ENCODE measurements at regions not wholly inside any gene's neighbourhood (a gene's known extent, or its start where the extent isn't known, plus 50 kb on each side); places are given as distances from the start of the nearest gene placed in this dataset.

- DNase-seq (ENCODE audit: low spot score), result no peak
Observed at GRCh38 chr22:47344414-47344813, 582.0 kb downstream of the TBC1D22A start.

- no peak for DNase-seq (ENCODE audit: low spot score)
Observed at GRCh38 chr22:47343611-47344010, 581.2 kb downstream of the TBC1D22A start.

- DNase-seq (ENCODE audit: low spot score), result no peak
Observed at GRCh38 chr22:47342446-47342845, 580.0 kb downstream of the TBC1D22A start.

- no peak for DNase-seq (ENCODE audit: low spot score)
Observed at GRCh38 chr22:47341464-47341863, 579.0 kb downstream of the TBC1D22A start.

GRCh38 chr22:47340851-47341436, 578.5 kb downstream of the TBC1D22A start:
- DNase-seq (ENCODE audit: low spot score), result peak; percentile 39

- peak; percentile 87 for DNase-seq (ENCODE audit: low spot score)
Observed at GRCh38 chr22:47337161-47337621, 574.7 kb downstream of the TBC1D22A start.

GRCh38 chr22:47335958-47336357, 573.5 kb downstream of the TBC1D22A start:
- DNase-seq (ENCODE audit: low spot score), result no peak

- no peak for DNase-seq (ENCODE audit: low spot score)
Observed at GRCh38 chr22:47335460-47335859, 573.0 kb downstream of the TBC1D22A start.

- DNase-seq (ENCODE audit: low spot score), result no peak
Observed at GRCh38 chr22:47334601-47335000, 572.2 kb downstream of the TBC1D22A start.

GRCh38 chr22:47333625-47334024, 571.2 kb downstream of the TBC1D22A start:
- no peak for DNase-seq (ENCODE audit: low spot score)

GRCh38 chr22:47332246-47332980, 570.0 kb downstream of the TBC1D22A start:
- no peak for DNase-seq (ENCODE audit: low spot score)

- no peak for DNase-seq (ENCODE audit: low spot score)
Observed at GRCh38 chr22:47331750-47332149, 569.3 kb downstream of the TBC1D22A start.

- no peak for DNase-seq (ENCODE audit: low spot score)
Observed at GRCh38 chr22:47329727-47330650, 567.5 kb downstream of the TBC1D22A start.

GRCh38 chr22:47328550-47329243, 566.2 kb downstream of the TBC1D22A start:
- DNase-seq (ENCODE audit: low spot score), result peak; percentile 92

GRCh38 chr22:47327241-47327640, 564.8 kb downstream of the TBC1D22A start:
- DNase-seq (ENCODE audit: low spot score), result no peak

- no peak for DNase-seq (ENCODE audit: low spot score)
Observed at GRCh38 chr22:47325249-47325648, 562.8 kb downstream of the TBC1D22A start.

GRCh38 chr22:47324435-47324990, 562.1 kb downstream of the TBC1D22A start:
- no peak for DNase-seq (ENCODE audit: low spot score)

GRCh38 chr22:47323518-47323917, 561.1 kb downstream of the TBC1D22A start:
- no peak for DNase-seq (ENCODE audit: low spot score)

- no peak for DNase-seq (ENCODE audit: low spot score)
Observed at GRCh38 chr22:47322854-47323253, 560.4 kb downstream of the TBC1D22A start.

GRCh38 chr22:47320560-47320959, 558.1 kb downstream of the TBC1D22A start:
- DNase-seq (ENCODE audit: low spot score), result no peak

GRCh38 chr22:47318041-47318737, 555.7 kb downstream of the TBC1D22A start:
- no peak for DNase-seq (ENCODE audit: low spot score)
